Liver (tissue), 8 donors: ENCODE measurements at regions not wholly inside any gene's neighbourhood (a gene's known extent, or its start where the extent isn't known, plus 50 kb on each side); places are given as distances from the start of the nearest gene placed in this dataset.

Experiments
- DNase-seq: peaks from one replicate; pipeline ENCODE4 v3.0.0-alpha.2; 2017; ENCODE audit warnings: low spot score
- H3K27ac ChIP-seq, 2 donors: one replicate each; pipeline ENCODE4 v1.7.0; 2013; ENCODE audit warnings: inconsistent platforms in 2 of 2, low read length in 2 of 2, control low read depth in 1 of 2, low read depth in 1 of 2, mild to moderate bottlenecking in 1 of 2
- H3K27me3 ChIP-seq, 4 donors: one replicate each; pipeline versions ENCODE4 v1.6.1 to v1.7.0; 2013; ENCODE audit warnings: low read length in 3 of 4, inconsistent platforms in 1 of 4, mild to moderate bottlenecking in 1 of 4, moderate library complexity in 1 of 4; ENCODE audit not compliant: control insufficient read depth in 4 of 4, insufficient read depth in 4 of 4
- H3K36me3 ChIP-seq, 4 donors: one replicate each; pipeline versions ENCODE4 v1.6.1 to v1.7.0; 2013; ENCODE audit warnings: low read length in 3 of 4, mild to moderate bottlenecking in 3 of 4, low read depth in 1 of 4, moderate library complexity in 1 of 4; ENCODE audit not compliant: control insufficient read depth in 4 of 4, insufficient read depth in 3 of 4
- H3K4me1 ChIP-seq, 4 donors: one replicate each; pipeline versions ENCODE4 v1.6.1 to v1.7.0; 2013; ENCODE audit warnings: low read length in 3 of 4, mild to moderate bottlenecking in 3 of 4, moderate library complexity in 1 of 4; ENCODE audit not compliant: control insufficient read depth in 4 of 4, insufficient read depth in 4 of 4
- H3K4me3 ChIP-seq, 3 donors: one replicate each; pipeline versions ENCODE4 v1.6.1 to v1.7.0; 2013; ENCODE audit warnings: low read length in 3 of 3, control low read depth in 1 of 3, low read depth in 1 of 3, mild to moderate bottlenecking in 1 of 3
- H3K9ac ChIP-seq, 2 donors: one replicate each; pipeline ENCODE4 v1.7.0; 2013; ENCODE audit warnings: low read length in 2 of 2, mild to moderate bottlenecking in 2 of 2, moderate library complexity in 2 of 2, control low read depth in 1 of 2, low read depth in 1 of 2
- H3K9me3 ChIP-seq, 4 donors: one replicate each; pipeline versions ENCODE4 v1.6.1 to v1.7.0; 2013; ENCODE audit warnings: low read length in 3 of 4; ENCODE audit not compliant: control insufficient read depth in 4 of 4
- EGR1 ChIP-seq, 2 donors: IDR thresholded peaks; 2 replicates each; pipeline ENCODE4 v1.6.1; 2016 to 2018; ENCODE audit warnings: antibody characterized with exemption in 2 of 2, low read depth in 2 of 2
- FOXA1 ChIP-seq: IDR thresholded peaks from 2 replicates; pipeline ENCODE4 v1.6.1; 2016; ENCODE audit warnings: antibody characterized with exemption
- FOXA2 ChIP-seq: IDR thresholded peaks from 2 replicates; pipeline ENCODE4 v1.6.1; 2016; ENCODE audit warnings: antibody characterized with exemption
- GABPA ChIP-seq, 2 donors: IDR thresholded peaks in 1 of 2; conservative IDR thresholded peaks in 1 of 2; 2 replicates each; pipeline ENCODE4 v1.6.1; 2016; ENCODE audit warnings: antibody characterized with exemption in 2 of 2, mild to moderate bottlenecking in 1 of 2, moderate library complexity in 1 of 2
- HNF4A ChIP-seq, 2 donors: conservative IDR thresholded peaks; 2 replicates each; pipeline ENCODE4 v1.6.1; 2016; ENCODE audit warnings: antibody characterized with exemption in 2 of 2, mild to moderate bottlenecking in 2 of 2
- HNF4G ChIP-seq: IDR thresholded peaks from 2 replicates; pipeline ENCODE4 v1.6.1; 2016; ENCODE audit warnings: antibody characterized with exemption
- JUND ChIP-seq, 2 donors: IDR thresholded peaks; 2 replicates each; pipeline ENCODE4 v1.6.1; 2016; ENCODE audit warnings: antibody characterized with exemption in 2 of 2
- NR2F2 ChIP-seq: IDR thresholded peaks from 2 replicates; pipeline ENCODE4 v1.6.1; 2016; ENCODE audit warnings: antibody characterized with exemption
- RAD21 ChIP-seq, 2 donors: IDR thresholded peaks; 2 replicates each; pipeline ENCODE4 v1.6.1; 2016; ENCODE audit warnings: antibody characterized with exemption in 2 of 2, mild to moderate bottlenecking in 2 of 2
- RXRA ChIP-seq, 2 donors: IDR thresholded peaks; 2 replicates each; pipeline ENCODE4 v1.6.1; 2017 to 2018; ENCODE audit warnings: antibody characterized with exemption in 2 of 2, mild to moderate bottlenecking in 1 of 2
- SP1 ChIP-seq: IDR thresholded peaks from 2 replicates; pipeline ENCODE4 v1.6.1; 2018; ENCODE audit warnings: antibody characterized with exemption, mild to moderate bottlenecking
- TAF1 ChIP-seq: conservative IDR thresholded peaks from 2 replicates; pipeline ENCODE4 v1.6.1; 2016; ENCODE audit warnings: antibody characterized with exemption, mild to moderate bottlenecking
- YY1 ChIP-seq: IDR thresholded peaks from 2 replicates; pipeline ENCODE4 v1.6.1; 2016; ENCODE audit warnings: antibody characterized with exemption, mild to moderate bottlenecking
- WGBS: extraction: QIAGEN DNeasy Blood & Tissue Kit; methylation state at CpG from one replicate; pipeline ENCODE4 v1.1.7; 2013; 5-methylcytosine and 5-hydroxymethylcytosine counted together
- TF ChIP-seq, protein P1 (sequence below): IDR thresholded peaks from 2 replicates; pipeline ENCODE4 v1.6.1; 2016; ENCODE audit warnings: antibody characterized with exemption
- TF ChIP-seq, protein P2 (sequence below): fragments of 150-350 bp; IDR thresholded peaks from 2 replicates; pipeline ENCODE4 v1.5.1; 2017; ENCODE audit warnings: improper control_type of control experiment, low read depth, low read length; ENCODE audit not compliant: missing input control
- TF ChIP-seq, protein P3 (sequence below): IDR thresholded peaks from 2 replicates; pipeline ENCODE4 v1.6.1; 2016; ENCODE audit warnings: antibody characterized with exemption, mild to moderate bottlenecking
- TF ChIP-seq, protein P4 (sequence below): IDR thresholded peaks from 2 replicates; pipeline ENCODE4 v1.6.1; 2016; ENCODE audit warnings: antibody characterized with exemption
- TF ChIP-seq, protein P5 (sequence below): IDR thresholded peaks from 2 replicates; pipeline ENCODE4 v1.6.1; 2016; ENCODE audit warnings: antibody characterized with exemption
- donor health status: healthy.
- donor health status: healthy.
- donor health status: healthy.
- donor health status: healthy.
- donor health status: healthy.

DNA sequence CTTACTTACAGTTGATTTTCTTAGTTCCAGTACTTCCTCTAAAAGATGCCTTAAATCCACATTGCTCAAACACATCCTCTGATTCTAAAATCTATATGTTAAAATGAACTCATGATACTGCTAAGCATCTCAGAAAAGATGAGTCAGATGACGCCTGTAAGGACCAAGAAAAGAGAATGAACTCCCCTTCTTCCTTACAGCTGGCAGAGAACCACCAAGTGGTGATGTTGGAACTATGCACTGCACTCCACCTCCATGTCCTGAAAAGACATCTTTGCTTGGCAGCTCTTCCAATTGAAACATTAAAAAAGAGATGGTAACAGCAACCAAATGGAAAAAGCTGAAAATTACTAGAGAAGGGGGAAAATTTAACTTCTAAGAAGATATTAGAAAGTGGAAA lies 648.8 kb downstream of the PTPRC start:
- no peaks in the 10 kb centered on the region for H3K36me3 ChIP-seq
- WGBS: 67% methylated on average over 1 of the region's 1 CpG
- TF ChIP-seq, protein P1, sequence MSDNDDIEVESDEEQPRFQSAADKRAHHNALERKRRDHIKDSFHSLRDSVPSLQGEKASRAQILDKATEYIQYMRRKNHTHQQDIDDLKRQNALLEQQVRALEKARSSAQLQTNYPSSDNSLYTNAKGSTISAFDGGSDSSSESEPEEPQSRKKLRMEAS: no peak
- TF ChIP-seq YY1: no peak
- no peak for TF ChIP-seq SP1
- TF ChIP-seq FOXA1: no peak
- TF ChIP-seq TAF1: no peak
- TF ChIP-seq, protein P2, sequence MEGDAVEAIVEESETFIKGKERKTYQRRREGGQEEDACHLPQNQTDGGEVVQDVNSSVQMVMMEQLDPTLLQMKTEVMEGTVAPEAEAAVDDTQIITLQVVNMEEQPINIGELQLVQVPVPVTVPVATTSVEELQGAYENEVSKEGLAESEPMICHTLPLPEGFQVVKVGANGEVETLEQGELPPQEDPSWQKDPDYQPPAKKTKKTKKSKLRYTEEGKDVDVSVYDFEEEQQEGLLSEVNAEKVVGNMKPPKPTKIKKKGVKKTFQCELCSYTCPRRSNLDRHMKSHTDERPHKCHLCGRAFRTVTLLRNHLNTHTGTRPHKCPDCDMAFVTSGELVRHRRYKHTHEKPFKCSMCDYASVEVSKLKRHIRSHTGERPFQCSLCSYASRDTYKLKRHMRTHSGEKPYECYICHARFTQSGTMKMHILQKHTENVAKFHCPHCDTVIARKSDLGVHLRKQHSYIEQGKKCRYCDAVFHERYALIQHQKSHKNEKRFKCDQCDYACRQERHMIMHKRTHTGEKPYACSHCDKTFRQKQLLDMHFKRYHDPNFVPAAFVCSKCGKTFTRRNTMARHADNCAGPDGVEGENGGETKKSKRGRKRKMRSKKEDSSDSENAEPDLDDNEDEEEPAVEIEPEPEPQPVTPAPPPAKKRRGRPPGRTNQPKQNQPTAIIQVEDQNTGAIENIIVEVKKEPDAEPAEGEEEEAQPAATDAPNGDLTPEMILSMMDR: no peak
- TF ChIP-seq GABPA (IDR thresholded peaks at IDR 0.05 in 1 of 2, conservative IDR thresholded peaks at IDR 0.05 in 1 of 2): no peak
- no peak for TF ChIP-seq RXRA (IDR thresholded peaks at IDR 0.05)
- no peak for TF ChIP-seq HNF4A (conservative IDR thresholded peaks at IDR 0.05)
- TF ChIP-seq EGR1 (IDR thresholded peaks at IDR 0.05; ENCODE audit: low read depth in 2 of 2): no peak
- no peak for TF ChIP-seq JUND (IDR thresholded peaks at IDR 0.05)

DNA sequence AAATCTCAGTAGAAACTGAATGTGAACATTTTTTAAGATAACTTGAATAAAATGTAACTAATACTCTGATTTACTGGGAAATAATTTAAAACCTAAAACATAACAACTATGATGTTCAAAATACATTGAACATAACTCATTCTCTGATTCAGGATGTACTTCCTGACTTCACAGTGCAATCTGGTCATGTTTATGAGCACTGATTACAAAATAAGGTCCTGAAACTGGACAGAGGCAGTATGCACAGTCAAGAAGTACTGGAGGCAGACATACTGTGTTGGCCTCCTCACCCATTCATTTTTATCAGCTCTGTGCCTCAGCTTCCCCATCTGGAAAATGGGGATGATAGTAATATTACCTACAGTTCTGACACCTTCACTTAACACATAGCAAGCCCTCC lies 651.3 kb downstream of the PTPRC start:
- DNase-seq: no peak
- no peaks in the 10 kb centered on the region for H3K4me1 ChIP-seq
- no peak overlapping the region for H3K4me3 ChIP-seq
- no peaks in the 10 kb centered on the region for H3K9me3 ChIP-seq
- no peak overlapping the region for H3K27ac ChIP-seq
- H3K9ac ChIP-seq: no peak overlapping the region
- no peaks in the 10 kb centered on the region for H3K27me3 ChIP-seq
- no peaks in the 10 kb centered on the region for H3K36me3 ChIP-seq
- TF ChIP-seq EGR1 (IDR thresholded peaks at IDR 0.05; ENCODE audit: low read depth in 2 of 2): no peak
- no peak for TF ChIP-seq RAD21 (IDR thresholded peaks at IDR 0.05)
- TF ChIP-seq RXRA (IDR thresholded peaks at IDR 0.05): no peak
- TF ChIP-seq FOXA2: no peak
- no peak for TF ChIP-seq HNF4G
- TF ChIP-seq, protein P3, sequence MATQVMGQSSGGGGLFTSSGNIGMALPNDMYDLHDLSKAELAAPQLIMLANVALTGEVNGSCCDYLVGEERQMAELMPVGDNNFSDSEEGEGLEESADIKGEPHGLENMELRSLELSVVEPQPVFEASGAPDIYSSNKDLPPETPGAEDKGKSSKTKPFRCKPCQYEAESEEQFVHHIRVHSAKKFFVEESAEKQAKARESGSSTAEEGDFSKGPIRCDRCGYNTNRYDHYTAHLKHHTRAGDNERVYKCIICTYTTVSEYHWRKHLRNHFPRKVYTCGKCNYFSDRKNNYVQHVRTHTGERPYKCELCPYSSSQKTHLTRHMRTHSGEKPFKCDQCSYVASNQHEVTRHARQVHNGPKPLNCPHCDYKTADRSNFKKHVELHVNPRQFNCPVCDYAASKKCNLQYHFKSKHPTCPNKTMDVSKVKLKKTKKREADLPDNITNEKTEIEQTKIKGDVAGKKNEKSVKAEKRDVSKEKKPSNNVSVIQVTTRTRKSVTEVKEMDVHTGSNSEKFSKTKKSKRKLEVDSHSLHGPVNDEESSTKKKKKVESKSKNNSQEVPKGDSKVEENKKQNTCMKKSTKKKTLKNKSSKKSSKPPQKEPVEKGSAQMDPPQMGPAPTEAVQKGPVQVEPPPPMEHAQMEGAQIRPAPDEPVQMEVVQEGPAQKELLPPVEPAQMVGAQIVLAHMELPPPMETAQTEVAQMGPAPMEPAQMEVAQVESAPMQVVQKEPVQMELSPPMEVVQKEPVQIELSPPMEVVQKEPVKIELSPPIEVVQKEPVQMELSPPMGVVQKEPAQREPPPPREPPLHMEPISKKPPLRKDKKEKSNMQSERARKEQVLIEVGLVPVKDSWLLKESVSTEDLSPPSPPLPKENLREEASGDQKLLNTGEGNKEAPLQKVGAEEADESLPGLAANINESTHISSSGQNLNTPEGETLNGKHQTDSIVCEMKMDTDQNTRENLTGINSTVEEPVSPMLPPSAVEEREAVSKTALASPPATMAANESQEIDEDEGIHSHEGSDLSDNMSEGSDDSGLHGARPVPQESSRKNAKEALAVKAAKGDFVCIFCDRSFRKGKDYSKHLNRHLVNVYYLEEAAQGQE: no peak
- no peak for TF ChIP-seq HNF4A (conservative IDR thresholded peaks at IDR 0.05)
- TF ChIP-seq FOXA1: no peak
- no peak for TF ChIP-seq JUND (IDR thresholded peaks at IDR 0.05)
- TF ChIP-seq NR2F2: no peak
- TF ChIP-seq, protein P4, sequence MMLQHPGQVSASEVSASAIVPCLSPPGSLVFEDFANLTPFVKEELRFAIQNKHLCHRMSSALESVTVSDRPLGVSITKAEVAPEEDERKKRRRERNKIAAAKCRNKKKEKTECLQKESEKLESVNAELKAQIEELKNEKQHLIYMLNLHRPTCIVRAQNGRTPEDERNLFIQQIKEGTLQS: no peak
- TF ChIP-seq SP1: no peak
- TF ChIP-seq, protein P1: no peak
- TF ChIP-seq YY1: no peak
- TF ChIP-seq, protein P5, sequence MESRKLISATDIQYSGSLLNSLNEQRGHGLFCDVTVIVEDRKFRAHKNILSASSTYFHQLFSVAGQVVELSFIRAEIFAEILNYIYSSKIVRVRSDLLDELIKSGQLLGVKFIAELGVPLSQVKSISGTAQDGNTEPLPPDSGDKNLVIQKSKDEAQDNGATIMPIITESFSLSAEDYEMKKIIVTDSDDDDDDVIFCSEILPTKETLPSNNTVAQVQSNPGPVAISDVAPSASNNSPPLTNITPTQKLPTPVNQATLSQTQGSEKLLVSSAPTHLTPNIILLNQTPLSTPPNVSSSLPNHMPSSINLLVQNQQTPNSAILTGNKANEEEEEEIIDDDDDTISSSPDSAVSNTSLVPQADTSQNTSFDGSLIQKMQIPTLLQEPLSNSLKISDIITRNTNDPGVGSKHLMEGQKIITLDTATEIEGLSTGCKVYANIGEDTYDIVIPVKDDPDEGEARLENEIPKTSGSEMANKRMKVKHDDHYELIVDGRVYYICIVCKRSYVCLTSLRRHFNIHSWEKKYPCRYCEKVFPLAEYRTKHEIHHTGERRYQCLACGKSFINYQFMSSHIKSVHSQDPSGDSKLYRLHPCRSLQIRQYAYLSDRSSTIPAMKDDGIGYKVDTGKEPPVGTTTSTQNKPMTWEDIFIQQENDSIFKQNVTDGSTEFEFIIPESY: no peak
- TF ChIP-seq, protein P2: no peak
- no peak for TF ChIP-seq TAF1
- TF ChIP-seq GABPA (IDR thresholded peaks at IDR 0.05 in 1 of 2, conservative IDR thresholded peaks at IDR 0.05 in 1 of 2): no peak

More for the DNA sequence above, 648.8 kb downstream of the PTPRC start:
- Histone ChIP-seq H3K9ac (no peak overlapping the region), H3K4me1 (no peaks in the 10 kb centered on the region), H3K9me3 (no peaks in the 10 kb centered on the region), H3K27me3 (no peaks in the 10 kb centered on the region), H3K4me3 (no peak overlapping the region), H3K27ac (no peak overlapping the region)
- no peak for DNase-seq
